Activated CD8-positive, alpha-beta memory T cell treated with anti-CD3 and anti-CD28 coated beads, Interleukin-2, amount 10 ng/mL, durations not matched to agents 7 days and 5 days (primary cell): ENCODE measurements at regions not wholly inside any gene's neighbourhood (a gene's known extent, or its start where the extent isn't known, plus 50 kb on each side); places are given as distances from the start of the nearest gene placed in this dataset.
A peak's percentile ranks its signal among the peaks of the same experiment; 100 is the strongest.

Source experiments
- ATAC-seq: fragments of 150-1000 bp; cut with Tn5 transposase; one replicate; pipeline ENCODE4 v1.10.0; 2021; ENCODE audit warnings: moderate library complexity
- CTCF ChIA-PET: fragments of 350-600 bp; sonication (Branson Sonifier 250); formaldehyde crosslinking; loops from one replicate; lab custom pipeline; 2021; ENCODE audit warnings: antibody characterized with exemption; lab: Charles Lee
- DNase-seq: peaks from one replicate; pipeline ENCODE4 v3.0.0-alpha.2; 2020
- H3K27ac Mint-ChIP-seq: one replicate; pipeline ENCODE4 v1.8.0; 2021; ENCODE audit warnings: mild to moderate bottlenecking, mixed read lengths
- H3K27me3 Mint-ChIP-seq: one replicate; pipeline ENCODE4 v1.8.0; 2021; ENCODE audit warnings: mixed read lengths
- H3K36me3 Mint-ChIP-seq: one replicate; pipeline ENCODE4 v1.8.0; 2021; ENCODE audit warnings: mild to moderate bottlenecking, mixed read lengths
- H3K4me1 Mint-ChIP-seq: one replicate; pipeline ENCODE4 v1.8.0; 2021; ENCODE audit warnings: mixed read lengths
- H3K4me3 Mint-ChIP-seq: one replicate; pipeline ENCODE4 v1.8.0; 2021; ENCODE audit warnings: mild to moderate bottlenecking, moderate library complexity, mixed read lengths
- H3K9me3 Mint-ChIP-seq: one replicate; pipeline ENCODE4 v1.8.0; 2022; ENCODE audit warnings: low read depth, mixed read lengths

DNA sequence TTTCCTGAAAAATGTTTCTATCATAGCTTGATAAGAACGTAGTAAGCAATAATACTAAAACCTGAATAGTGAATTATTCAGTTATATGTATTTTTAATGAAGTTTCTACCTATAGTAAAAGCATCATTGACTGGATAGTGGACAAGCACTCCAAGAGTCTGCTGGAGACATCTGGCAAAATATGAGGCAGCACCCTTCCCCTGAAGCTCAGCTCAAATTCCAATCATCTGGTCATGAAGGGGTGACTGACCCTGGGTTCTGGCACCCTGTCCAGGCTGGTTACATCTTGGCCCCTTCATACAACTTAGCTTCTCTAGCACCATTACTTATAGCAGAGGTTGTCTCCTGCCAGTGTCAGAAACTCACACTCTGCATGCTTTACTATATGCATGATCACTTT, 455.4 kb downstream of the RAP2B start:
- CTCF ChIA-PET: no interaction called here
- no peaks in the 10 kb centered on the region for H3K27me3 Mint-ChIP-seq
- H3K36me3 Mint-ChIP-seq: peaks cover 27% of the 10 kb centered on the region
- peaks cover 5% of the 10 kb centered on the region for H3K9me3 Mint-ChIP-seq
- H3K27ac Mint-ChIP-seq: no peak overlapping the region
- H3K4me1 Mint-ChIP-seq: peaks cover 21% of the 10 kb centered on the region
- no peak overlapping the region for H3K4me3 Mint-ChIP-seq
- DNase-seq (no peak), ATAC-seq (no peak)

DNA sequence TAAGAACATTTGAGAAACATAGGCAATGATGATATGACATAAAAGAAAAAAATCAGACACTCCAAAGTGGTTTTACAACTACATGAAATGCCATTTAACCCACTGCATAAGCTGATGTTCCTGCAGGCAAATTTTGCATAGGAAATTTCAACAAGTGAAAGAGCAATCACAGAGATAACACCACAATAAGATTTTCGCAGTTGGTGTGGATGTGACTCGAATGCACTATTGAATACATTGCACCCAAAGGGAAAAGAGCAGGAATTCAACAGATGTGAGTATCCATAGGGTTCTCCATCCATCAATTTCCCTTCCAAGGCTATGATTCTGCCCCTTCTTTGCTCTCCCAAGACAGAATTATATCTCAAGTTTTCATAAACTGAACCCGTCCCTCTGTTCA, 456.1 kb downstream of the RAP2B start:
- Mint-ChIP-seq H3K9me3 (peaks cover 5% of the 10 kb centered on the region), H3K27me3 (no peaks in the 10 kb centered on the region), H3K4me1 (peaks cover 26% of the 10 kb centered on the region), H3K36me3 (peaks cover 30% of the 10 kb centered on the region), H3K4me3 (no peak overlapping the region), H3K27ac (no peak overlapping the region)
- DNase-seq (no peak), ATAC-seq (no peak)
- CTCF ChIA-PET: no interaction called here

DNA sequence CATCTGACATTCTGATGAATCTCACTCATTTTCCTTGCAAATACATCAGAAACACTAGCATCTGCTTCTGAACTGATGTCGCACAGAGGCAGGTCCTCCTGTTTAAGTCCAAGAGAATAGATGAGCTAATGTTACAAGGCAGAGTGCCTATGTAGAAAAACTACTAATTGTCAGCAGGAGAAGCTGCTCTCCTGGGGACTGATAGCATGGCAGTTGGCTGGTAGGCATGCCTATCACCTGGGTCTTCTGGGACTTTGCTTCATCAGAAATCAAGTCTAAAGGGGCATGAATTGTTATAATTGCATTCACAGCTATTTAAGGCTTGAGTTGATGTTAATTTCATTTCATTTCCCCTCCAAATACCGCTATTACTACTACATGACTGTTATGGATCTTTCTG, 457.2 kb downstream of the RAP2B start:
- no peak overlapping the region for H3K27ac Mint-ChIP-seq
- ATAC-seq (no peak), DNase-seq (no peak)
- peaks cover 8% of the 10 kb centered on the region for H3K9me3 Mint-ChIP-seq
- no peak overlapping the region for H3K4me3 Mint-ChIP-seq
- peaks cover 37% of the 10 kb centered on the region for H3K4me1 Mint-ChIP-seq
- CTCF ChIA-PET: no interaction called here
- peaks cover 37% of the 10 kb centered on the region for H3K36me3 Mint-ChIP-seq
- H3K27me3 Mint-ChIP-seq: no peaks in the 10 kb centered on the region

DNA sequence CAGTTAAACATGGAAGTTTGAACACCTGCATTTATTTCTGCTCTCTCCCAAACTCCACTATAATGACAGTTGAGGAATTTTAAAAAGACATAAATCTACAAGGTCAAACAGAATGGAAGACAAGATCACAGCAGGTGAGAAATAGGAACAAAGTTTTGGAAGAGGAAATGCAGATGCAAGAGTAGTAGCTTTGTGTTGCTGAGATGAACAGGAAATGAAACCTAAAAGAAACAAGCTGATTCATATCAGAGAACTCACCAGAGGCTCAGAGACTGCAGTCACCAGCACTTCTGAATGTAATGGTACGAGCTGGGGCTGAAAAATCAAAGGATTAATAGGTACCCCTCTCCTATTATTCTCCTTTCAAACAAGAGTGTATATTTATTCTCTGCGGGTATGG, 459.9 kb downstream of the RAP2B start:
- H3K4me1 Mint-ChIP-seq: peaks cover 54% of the 10 kb centered on the region
- ATAC-seq: peak; percentile 86
- peak overlapping the region; percentile 39 for H3K4me3 Mint-ChIP-seq
- H3K27me3 Mint-ChIP-seq: no peaks in the 10 kb centered on the region
- DNase-seq: peak; percentile 43
- peak overlapping the region; percentile 97 for H3K27ac Mint-ChIP-seq
- H3K9me3 Mint-ChIP-seq: peaks cover 8% of the 10 kb centered on the region
- H3K36me3 Mint-ChIP-seq: peaks cover 32% of the 10 kb centered on the region
- CTCF ChIA-PET: interaction anchor here (0.6 to 1.5 kb wide), 4 partner anchors 9 to 38 kb away, joined by 3 to 5 read pairs (median 4); no protein-coding TSS in a partner anchor

DNA sequence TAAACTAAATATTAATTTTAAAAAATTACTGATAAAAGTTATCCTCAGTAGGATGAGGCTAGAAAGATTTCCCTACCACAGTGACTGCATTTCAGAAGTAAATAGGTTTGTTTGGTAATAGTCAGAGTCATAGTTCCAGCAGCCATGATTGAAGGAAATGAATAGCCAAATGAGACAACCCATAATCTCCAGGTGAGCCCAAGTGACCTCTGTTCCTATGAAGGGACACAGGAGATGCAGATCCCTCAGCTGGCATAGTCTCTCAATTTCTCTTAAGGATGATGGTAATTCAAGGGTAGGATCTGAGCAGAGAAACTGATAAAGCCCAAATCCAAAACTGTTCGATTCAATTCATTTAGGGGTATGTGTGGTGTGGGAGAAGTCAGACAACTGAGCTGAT, 461.8 kb downstream of the RAP2B start:
- H3K9me3 Mint-ChIP-seq: peaks cover 8% of the 10 kb centered on the region
- CTCF ChIA-PET: interaction anchor here (0.7 kb wide), 2 partner anchors 11 to 460 kb away, joined by 3 read pairs; no protein-coding TSS in a partner anchor
- peaks cover 32% of the 10 kb centered on the region for H3K36me3 Mint-ChIP-seq
- ATAC-seq (peak; percentile 43), DNase-seq (no peak)
- H3K27ac Mint-ChIP-seq: peak overlapping the region; percentile 90
- H3K27me3 Mint-ChIP-seq: no peaks in the 10 kb centered on the region
- H3K4me1 Mint-ChIP-seq: peaks cover 64% of the 10 kb centered on the region
- peak overlapping the region; percentile 21 for H3K4me3 Mint-ChIP-seq

DNA sequence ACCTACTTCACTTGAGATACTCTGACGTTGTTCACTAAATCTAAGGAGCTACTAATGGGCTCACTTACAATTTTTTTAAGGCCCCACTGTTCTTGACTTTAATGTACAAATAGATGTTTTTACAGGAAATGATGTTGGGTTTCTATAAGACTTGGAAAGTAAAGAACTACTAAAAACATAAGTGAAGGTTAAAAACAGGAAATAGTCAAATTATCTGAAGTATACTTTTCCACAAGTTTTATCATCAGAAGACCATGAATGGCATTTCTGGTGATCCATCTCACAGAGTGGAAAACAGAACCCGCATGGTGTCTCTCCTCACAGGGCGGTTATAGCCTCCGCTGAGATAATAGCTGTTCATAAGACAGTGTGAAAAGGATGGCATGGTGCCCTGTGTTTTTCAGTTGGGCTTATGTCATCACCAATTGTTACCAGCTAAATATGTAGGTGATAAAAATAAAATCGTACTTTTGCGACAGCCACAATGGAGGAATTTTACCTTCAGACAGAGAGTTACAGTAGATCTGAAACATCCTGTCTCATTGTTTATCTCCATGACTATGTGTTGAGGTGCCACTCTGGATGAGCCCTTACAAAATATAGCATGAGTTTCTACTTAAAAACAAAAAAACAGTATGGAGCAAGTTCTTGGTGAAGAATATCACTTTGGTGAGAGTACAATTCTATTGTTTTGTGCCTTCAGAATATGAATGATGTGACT, 462.4 kb downstream of the RAP2B start:
- CTCF ChIA-PET: interaction anchor here (0.7 kb wide), 1 partner anchor 11 kb away, joined by 3 read pairs; no protein-coding TSS in a partner anchor
- peaks cover 32% of the 10 kb centered on the region for H3K36me3 Mint-ChIP-seq
- no peaks in the 10 kb centered on the region for H3K27me3 Mint-ChIP-seq
- peaks cover 8% of the 10 kb centered on the region for H3K9me3 Mint-ChIP-seq
- peak overlapping the region; percentile 90 for H3K27ac Mint-ChIP-seq
- H3K4me3 Mint-ChIP-seq: no peak overlapping the region
- no peak for DNase-seq
- ATAC-seq: peak; percentile 52
- peaks cover 64% of the 10 kb centered on the region for H3K4me1 Mint-ChIP-seq

DNA sequence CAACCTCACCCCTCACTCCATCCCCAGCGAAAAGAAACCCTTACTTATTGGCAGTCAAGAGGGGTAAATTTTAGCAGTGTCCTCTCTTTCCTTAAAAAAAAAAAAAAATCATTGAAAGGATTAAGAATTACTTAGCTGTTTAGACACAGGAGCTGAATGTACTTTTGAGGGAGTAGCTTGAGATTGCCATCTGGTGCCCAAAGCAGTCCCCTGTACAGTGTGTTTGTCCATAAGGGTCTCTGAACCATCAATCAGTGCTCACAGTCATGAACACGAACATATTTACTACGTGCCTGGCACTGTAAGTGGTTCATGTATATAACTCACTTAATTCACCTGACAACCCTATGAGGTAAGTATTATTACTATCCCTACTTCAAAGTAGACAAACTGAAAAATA, 463.5 kb downstream of the RAP2B start:
- H3K9me3 Mint-ChIP-seq: peaks cover 6% of the 10 kb centered on the region
- CTCF ChIA-PET: interaction anchor here (1.5 kb wide), 1 partner anchor 11 kb away, joined by 3 read pairs; no protein-coding TSS in a partner anchor
- H3K27me3 Mint-ChIP-seq: no peaks in the 10 kb centered on the region
- H3K4me1 Mint-ChIP-seq: peaks cover 66% of the 10 kb centered on the region
- no peak overlapping the region for H3K4me3 Mint-ChIP-seq
- DNase-seq: no peak
- peak overlapping the region; percentile 42 for H3K27ac Mint-ChIP-seq
- H3K36me3 Mint-ChIP-seq: peaks cover 29% of the 10 kb centered on the region
- no peak for ATAC-seq

DNA sequence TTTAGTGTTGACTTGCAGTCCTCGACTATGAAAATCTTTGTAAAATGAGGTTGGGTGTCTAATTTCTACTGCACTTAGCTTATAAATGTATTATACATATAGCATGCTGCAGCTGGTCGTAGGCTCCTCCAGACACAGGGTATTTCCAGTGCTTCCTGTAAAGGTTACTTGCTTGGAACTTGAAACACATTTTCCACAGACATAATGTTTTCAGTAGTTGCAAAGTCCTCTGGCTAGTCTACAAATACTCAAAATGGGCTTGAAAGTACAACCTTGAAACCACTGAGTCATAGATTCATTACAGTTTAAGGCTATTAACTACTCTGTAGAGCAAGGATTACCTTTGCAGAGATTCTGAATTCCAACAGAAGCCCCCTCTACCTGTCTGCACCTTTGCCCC, 464.1 kb downstream of the RAP2B start:
- peaks cover 60% of the 10 kb centered on the region for H3K4me1 Mint-ChIP-seq
- H3K9me3 Mint-ChIP-seq: peaks cover 3% of the 10 kb centered on the region
- no peak overlapping the region for H3K4me3 Mint-ChIP-seq
- no peaks in the 10 kb centered on the region for H3K27me3 Mint-ChIP-seq
- H3K36me3 Mint-ChIP-seq: peaks cover 22% of the 10 kb centered on the region
- CTCF ChIA-PET: interaction anchor here (1.2 to 1.5 kb wide), 2 partner anchors 10 to 336 kb away, joined by 3 read pairs; no protein-coding TSS in a partner anchor
- DNase-seq: no peak
- H3K27ac Mint-ChIP-seq: no peak overlapping the region
- no peak for ATAC-seq

DNA sequence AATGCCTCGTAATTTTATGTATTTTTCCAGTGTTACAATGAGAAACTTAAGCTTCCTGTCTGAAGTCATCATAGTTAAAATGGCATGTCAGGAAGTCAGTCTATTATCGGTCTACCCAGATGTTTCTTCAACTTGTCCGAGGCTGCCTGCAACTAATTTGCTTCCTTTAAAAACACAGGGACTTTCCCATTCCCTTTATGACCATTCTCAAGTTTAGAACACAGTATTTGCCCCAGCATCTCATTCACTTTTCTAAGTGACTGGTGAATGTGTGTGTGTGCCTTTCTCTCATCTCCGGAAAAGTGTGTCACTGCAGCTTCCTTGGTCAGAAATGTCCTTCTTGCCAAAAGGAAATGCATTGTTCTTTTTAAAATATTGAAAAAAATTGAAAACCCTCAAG, 466.6 kb downstream of the RAP2B start:
- H3K4me1 Mint-ChIP-seq: peaks cover 40% of the 10 kb centered on the region
- no peak for ATAC-seq
- H3K9me3 Mint-ChIP-seq: no peaks in the 10 kb centered on the region
- H3K27ac Mint-ChIP-seq: peak overlapping the region; percentile 75
- peaks cover 3% of the 10 kb centered on the region for H3K36me3 Mint-ChIP-seq
- no peak for DNase-seq
- H3K27me3 Mint-ChIP-seq: no peaks in the 10 kb centered on the region
- CTCF ChIA-PET: interaction anchor here (0.9 to 1.0 kb wide), 2 partner anchors 11 to 464 kb away, joined by 3 read pairs; no protein-coding TSS in a partner anchor
- H3K4me3 Mint-ChIP-seq: peak overlapping the region; percentile 3

DNA sequence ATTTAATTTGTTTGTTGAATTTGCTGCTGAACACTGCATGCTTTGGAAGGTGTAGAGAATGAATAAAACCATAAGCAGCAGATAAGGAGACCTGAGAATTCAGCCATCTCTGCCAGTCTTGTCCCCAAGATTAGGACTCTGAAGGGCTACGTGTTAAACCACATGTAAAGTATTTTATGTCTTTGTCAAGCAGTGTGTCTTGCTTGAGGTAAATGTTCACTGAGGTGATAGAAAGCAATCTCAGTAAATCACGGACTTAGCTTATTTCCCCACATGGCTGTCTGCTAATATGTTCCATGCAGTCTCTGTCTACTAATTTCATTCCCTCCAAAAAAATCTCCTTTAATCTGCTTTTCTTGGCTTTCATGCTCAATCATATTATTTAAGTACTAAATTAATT, 467.1 kb downstream of the RAP2B start:
- Mint-ChIP-seq H3K9me3 (no peaks in the 10 kb centered on the region), H3K4me3 (no peak overlapping the region), H3K36me3 (no peaks in the 10 kb centered on the region), H3K27ac (no peak overlapping the region), H3K4me1 (peaks cover 34% of the 10 kb centered on the region), H3K27me3 (no peaks in the 10 kb centered on the region)
- ATAC-seq (no peak), DNase-seq (no peak)
- CTCF ChIA-PET: interaction anchor here (0.7 to 0.9 kb wide), 3 partner anchors 9 to 339 kb away, joined by 3 to 4 read pairs (median 3); no protein-coding TSS in a partner anchor

DNA sequence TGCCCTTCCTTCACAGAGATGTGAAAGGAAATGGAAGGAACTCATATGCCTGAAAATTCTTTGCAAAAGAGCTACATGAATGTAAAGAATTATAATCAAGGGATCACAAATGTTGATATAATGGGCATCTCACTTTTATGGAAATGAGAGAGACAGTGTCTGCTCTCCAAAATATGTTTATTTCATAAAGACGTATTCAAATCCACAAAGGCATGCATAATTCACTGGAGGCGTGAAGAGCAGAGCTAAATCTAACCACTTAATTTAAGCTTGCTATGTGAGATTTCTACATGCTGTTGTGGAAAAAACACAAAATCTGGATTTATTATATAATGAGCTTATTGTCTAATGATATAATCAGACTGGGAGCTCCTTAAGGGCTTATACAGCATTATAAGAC, 469.1 kb downstream of the RAP2B start:
- H3K4me1 Mint-ChIP-seq: peaks cover 24% of the 10 kb centered on the region
- no peak for DNase-seq
- H3K27ac Mint-ChIP-seq: no peak overlapping the region
- H3K36me3 Mint-ChIP-seq: no peaks in the 10 kb centered on the region
- no peaks in the 10 kb centered on the region for H3K9me3 Mint-ChIP-seq
- no peaks in the 10 kb centered on the region for H3K27me3 Mint-ChIP-seq
- no peak overlapping the region for H3K4me3 Mint-ChIP-seq
- no peak for ATAC-seq
- CTCF ChIA-PET: interaction anchor here (1.4 kb wide), 1 partner anchor 9 kb away, joined by 5 read pairs; no protein-coding TSS in a partner anchor

DNA sequence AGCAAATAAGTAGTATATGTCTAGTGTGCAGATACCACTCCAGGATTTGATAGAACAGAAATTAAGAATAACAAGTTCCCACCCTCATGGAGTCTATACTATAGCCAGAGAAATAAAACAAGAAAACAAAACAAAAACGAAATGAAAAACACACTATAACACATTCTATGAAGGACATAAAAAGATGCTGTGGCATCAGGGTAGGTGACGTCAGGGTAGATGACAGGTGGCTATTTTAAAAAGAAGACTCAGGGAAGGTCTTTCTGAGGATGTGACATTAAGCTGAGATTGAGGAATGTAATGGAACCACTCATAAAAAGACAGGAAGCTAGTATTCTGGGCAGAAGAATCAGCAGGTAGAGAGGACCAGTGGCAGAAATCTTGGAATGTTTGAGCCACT, 469.6 kb downstream of the RAP2B start:
- peaks cover 18% of the 10 kb centered on the region for H3K4me1 Mint-ChIP-seq

DNA sequence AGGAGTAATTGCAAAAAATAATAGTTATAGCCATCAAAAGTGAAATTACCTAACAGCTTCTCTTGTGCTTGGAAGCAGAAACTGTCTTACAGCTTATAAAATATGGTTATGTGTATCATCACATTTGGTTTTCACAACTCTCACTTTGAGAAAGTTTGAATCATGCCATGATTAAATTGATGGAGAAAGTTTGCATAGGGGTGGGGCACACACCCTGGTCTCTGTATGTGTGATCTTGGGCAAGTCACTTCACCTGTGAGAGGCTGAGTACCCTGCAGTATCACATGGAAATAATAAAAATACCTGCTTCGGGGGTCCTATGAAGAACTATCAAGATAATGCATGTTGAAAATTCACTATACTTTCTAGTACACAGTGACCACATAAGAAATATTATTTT, 471.4 kb downstream of the RAP2B start:
- peaks cover 12% of the 10 kb centered on the region for H3K4me1 Mint-ChIP-seq
- H3K36me3 Mint-ChIP-seq: no peaks in the 10 kb centered on the region
- no peaks in the 10 kb centered on the region for H3K9me3 Mint-ChIP-seq
- H3K4me3 Mint-ChIP-seq: no peak overlapping the region
- CTCF ChIA-PET: no interaction called here
- ATAC-seq (no peak), DNase-seq (no peak)
- H3K27ac Mint-ChIP-seq: no peak overlapping the region
- no peaks in the 10 kb centered on the region for H3K27me3 Mint-ChIP-seq

More for the DNA sequence above, 469.6 kb downstream of the RAP2B start:
- Mint-ChIP-seq H3K36me3 (no peaks in the 10 kb centered on the region), H3K9me3 (no peaks in the 10 kb centered on the region), H3K27me3 (no peaks in the 10 kb centered on the region), H3K27ac (no peak overlapping the region), H3K4me3 (no peak overlapping the region)
- CTCF ChIA-PET: interaction anchor here (1.4 kb wide), 1 partner anchor 10 kb away, joined by 5 read pairs; no protein-coding TSS in a partner anchor
- ATAC-seq (no peak), DNase-seq (no peak)

DNA sequence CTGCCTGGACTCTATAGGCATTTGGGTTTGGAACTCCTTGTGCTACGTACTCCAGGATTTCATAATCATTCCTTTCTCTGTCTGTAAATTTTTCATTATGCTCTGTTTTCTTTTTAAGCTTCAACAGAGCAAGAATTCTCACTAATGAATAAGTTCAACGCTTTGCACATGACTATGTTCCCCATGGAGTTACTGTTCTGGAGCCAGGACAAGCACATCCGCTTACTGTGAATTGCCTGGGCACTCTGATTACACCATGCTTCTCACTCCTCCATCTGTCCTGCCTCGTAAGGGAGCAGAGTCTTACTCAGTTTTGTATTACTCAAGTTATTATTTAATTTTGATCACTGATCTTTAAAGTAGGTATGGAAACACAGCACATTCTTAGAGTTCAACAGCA, 472.7 kb downstream of the RAP2B start:
- DNase-seq (no peak), ATAC-seq (no peak)
- Mint-ChIP-seq H3K27me3 (no peaks in the 10 kb centered on the region), H3K4me1 (peaks cover 8% of the 10 kb centered on the region), H3K36me3 (no peaks in the 10 kb centered on the region), H3K27ac (no peak overlapping the region), H3K9me3 (no peaks in the 10 kb centered on the region), H3K4me3 (no peak overlapping the region)
- CTCF ChIA-PET: no interaction called here
